ENCODE measurements at regions not wholly inside any gene's neighbourhood (a gene's known extent, or its start where the extent isn't known, plus 50 kb on each side); places are given as distances from the start of the nearest gene placed in this dataset.
"Not testable (repeated sequence)": the region's sequence is repeated elsewhere in the genome, so short reads cannot be mapped to it uniquely, and the experiment has no call there.

GRCh38 chr7:25675789-25676474, 447.6 kb upstream of the NPVF start:
- FAIRE-seq, result no peak

GRCh38 chr7:25677595-25677994, 449.3 kb upstream of the NPVF start:
- FAIRE-seq, result no peak

GRCh38 chr7:25678215-25678614, 449.9 kb upstream of the NPVF start:
- FAIRE-seq, result no peak

GRCh38 chr7:25680636-25681035, 452.4 kb upstream of the NPVF start:
- no peak for FAIRE-seq

- FAIRE-seq, result no peak
These were observed 456.1 kb upstream of the NPVF start for GRCh38 chr7:25684360-25684759.

- FAIRE-seq, result no peak
These were observed 458.2 kb upstream of the NPVF start for GRCh38 chr7:25686493-25686892.

- FAIRE-seq, result no peak
These were observed 457.8 kb upstream of the NFE2L3 start for GRCh38 chr7:25694211-25694610.

GRCh38 chr7:25694699-25695098, 457.3 kb upstream of the NFE2L3 start:
- FAIRE-seq, result no peak

GRCh38 chr7:25696571-25696970, 455.4 kb upstream of the NFE2L3 start:
- FAIRE-seq, result no peak

GRCh38 chr7:25698451-25699113, 453.4 kb upstream of the NFE2L3 start:
- FAIRE-seq, result no peak

GRCh38 chr7:25700141-25700540, 451.9 kb upstream of the NFE2L3 start:
- FAIRE-seq, result not testable (repeated sequence)

- no peak for FAIRE-seq
These were observed 447.6 kb upstream of the NFE2L3 start for GRCh38 chr7:25704413-25704812.

- FAIRE-seq, result no peak
These were observed 445.2 kb upstream of the NFE2L3 start for GRCh38 chr7:25706764-25707163.

GRCh38 chr7:25707768-25708620, 444.0 kb upstream of the NFE2L3 start:
- FAIRE-seq, result no peak

GRCh38 chr7:25710959-25711358, 441.0 kb upstream of the NFE2L3 start:
- FAIRE-seq, result no peak

- FAIRE-seq, result no peak
These were observed 440.1 kb upstream of the NFE2L3 start for GRCh38 chr7:25711940-25712339.

GRCh38 chr7:25712500-25712899, 439.5 kb upstream of the NFE2L3 start:
- no peak for FAIRE-seq

- no peak for FAIRE-seq
These were observed 438.0 kb upstream of the NFE2L3 start for GRCh38 chr7:25714013-25714412.

GRCh38 chr7:25716421-25716820, 435.6 kb upstream of the NFE2L3 start:
- no peak for FAIRE-seq

- no peak for FAIRE-seq
These were observed 433.4 kb upstream of the NFE2L3 start for GRCh38 chr7:25718596-25718995.

GRCh38 chr7:25719190-25719896, 432.7 kb upstream of the NFE2L3 start:
- no peak for FAIRE-seq

GRCh38 chr7:25720427-25720826, 431.6 kb upstream of the NFE2L3 start:
- no peak for FAIRE-seq

GRCh38 chr7:25722856-25723255, 429.1 kb upstream of the NFE2L3 start:
- no peak for FAIRE-seq

Measured in A204.1 (cell line).